Upper lobe of left lung (tissue), 4 donors: ENCODE measurements at regions not wholly inside any gene's neighbourhood (a gene's known extent, or its start where the extent isn't known, plus 50 kb on each side); places are given as distances from the start of the nearest gene placed in this dataset.

Experiments
- EP300 ChIP-seq, 4 donors: sonication (generic); formaldehyde crosslinking; IDR thresholded peaks; one replicate each; pipeline ENCODE4 v1.5.1; 2017; ENCODE audit warnings: antibody characterized with exemption in 4 of 4, control low read depth in 2 of 4
- TF ChIP-seq, protein P1 (sequence below), 6 experiments: fragments of 450-650 bp in 4 of 6; fragments of 200-600 bp in 2 of 6; sonication (generic) in 2 of 6; IDR thresholded peaks; one replicate each; pipeline ENCODE4 v1.5.1; 2016 to 2019; ENCODE audit warnings: antibody characterized with exemption in 6 of 6

DNA sequence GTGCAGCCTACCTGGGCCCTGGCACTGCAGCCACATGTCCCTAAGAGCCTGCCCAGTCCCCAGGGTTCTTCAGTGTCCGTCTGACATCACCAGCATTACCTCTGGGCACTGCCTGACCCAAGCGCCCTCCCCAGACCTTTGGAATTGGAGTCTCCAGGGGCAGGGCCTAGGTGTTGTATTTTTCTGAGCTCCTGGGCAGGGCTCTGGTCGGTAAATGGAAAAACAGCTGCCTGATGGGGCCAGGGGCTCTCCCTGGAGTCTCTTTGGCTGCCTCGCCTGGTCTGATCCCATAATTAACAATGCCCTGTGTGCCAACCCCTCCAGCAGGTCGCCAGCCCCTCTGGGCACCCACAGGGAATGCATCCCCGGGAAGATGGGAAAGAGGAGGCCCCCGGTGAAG is 710.2 kb downstream of the BRD1 start:
- TF ChIP-seq, protein P1, sequence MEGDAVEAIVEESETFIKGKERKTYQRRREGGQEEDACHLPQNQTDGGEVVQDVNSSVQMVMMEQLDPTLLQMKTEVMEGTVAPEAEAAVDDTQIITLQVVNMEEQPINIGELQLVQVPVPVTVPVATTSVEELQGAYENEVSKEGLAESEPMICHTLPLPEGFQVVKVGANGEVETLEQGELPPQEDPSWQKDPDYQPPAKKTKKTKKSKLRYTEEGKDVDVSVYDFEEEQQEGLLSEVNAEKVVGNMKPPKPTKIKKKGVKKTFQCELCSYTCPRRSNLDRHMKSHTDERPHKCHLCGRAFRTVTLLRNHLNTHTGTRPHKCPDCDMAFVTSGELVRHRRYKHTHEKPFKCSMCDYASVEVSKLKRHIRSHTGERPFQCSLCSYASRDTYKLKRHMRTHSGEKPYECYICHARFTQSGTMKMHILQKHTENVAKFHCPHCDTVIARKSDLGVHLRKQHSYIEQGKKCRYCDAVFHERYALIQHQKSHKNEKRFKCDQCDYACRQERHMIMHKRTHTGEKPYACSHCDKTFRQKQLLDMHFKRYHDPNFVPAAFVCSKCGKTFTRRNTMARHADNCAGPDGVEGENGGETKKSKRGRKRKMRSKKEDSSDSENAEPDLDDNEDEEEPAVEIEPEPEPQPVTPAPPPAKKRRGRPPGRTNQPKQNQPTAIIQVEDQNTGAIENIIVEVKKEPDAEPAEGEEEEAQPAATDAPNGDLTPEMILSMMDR (IDR thresholded peaks at IDR 0.05), result no peak
- no peak for TF ChIP-seq EP300 (IDR thresholded peaks at IDR 0.05)
